PC-3 (cell line): ENCODE measurements at regions not wholly inside any gene's neighbourhood (a gene's known extent, or its start where the extent isn't known, plus 50 kb on each side); places are given as distances from the start of the nearest gene placed in this dataset.

Experiments
- CTCF ChIP-seq: fragments of 300-600 bp; sonication (generic); conservative IDR thresholded peaks from 2 replicates; pipeline ENCODE4 v1.5.1; 2017; ENCODE audit warnings: antibody characterized with exemption, low read depth, mild to moderate bottlenecking, low read length
- EZH2 ChIP-seq: fragments of 300-600 bp; sonication (generic); IDR thresholded peaks from one replicate; pipeline ENCODE4 v1.6.1; 2017; ENCODE audit warnings: antibody characterized with exemption, mild to moderate bottlenecking, low read length; ENCODE audit not compliant: unreplicated experiment
- EZH2phosphoT487 ChIP-seq: fragments of 300-600 bp; sonication (generic); IDR thresholded peaks from 2 replicates; pipeline ENCODE4 v1.6.1; 2018; ENCODE audit warnings: mild to moderate bottlenecking, antibody characterized with exemption, low read length, borderline replicate concordance

GRCh38 chr4:9592010-9592409 lies 147.8 kb downstream of the DEFB131A start:
- no peak for TF ChIP-seq CTCF
- TF ChIP-seq EZH2 = no peak
- no peak for TF ChIP-seq EZH2phosphoT487
